MCF 10A (cell line): ENCODE measurements at regions not wholly inside any gene's neighbourhood (a gene's known extent, or its start where the extent isn't known, plus 50 kb on each side); places are given as distances from the start of the nearest gene placed in this dataset.

Experiments used
- BruUV-seq: library from RNA; stranded (reverse); fragments of 400-500 nt; replicated peaks from 2 replicates; lab custom pipeline; 2021; lab: Mats Ljungman, UMichigan
- CTCF ChIA-PET: fragments of 300-600 bp; sonication (Branson Sonifier 250); formaldehyde crosslinking; extraction: SDS; loops from one replicate; lab custom pipeline; 2021; ENCODE audit warnings: antibody characterized with exemption, inconsistent platforms; lab: Yijun Ruan, JAX
- POLR2A ChIA-PET: fragments of 300-600, 350-650 bp; sonication (Branson Sonifier 250); formaldehyde crosslinking; extraction: SDS; loops from one replicate; lab custom pipeline; 2020; ENCODE audit warnings: antibody characterized with exemption, inconsistent platforms; lab: Yijun Ruan, JAX
- DNase-seq: peaks from one replicate; pipeline ENCODE4 v3.0.0-alpha.2; 2018; ENCODE audit not compliant: unreplicated experiment
- H3K27ac Mint-ChIP-seq: one replicate; pipeline ENCODE4 v1.8.0; 2022; ENCODE audit warnings: mild to moderate bottlenecking, low read depth, mixed read lengths; ENCODE audit not compliant: unreplicated experiment
- H3K27me3 Mint-ChIP-seq: one replicate; pipeline ENCODE4 v1.8.0; 2022; ENCODE audit warnings: mixed read lengths; ENCODE audit not compliant: insufficient read depth, unreplicated experiment
- H3K36me3 Mint-ChIP-seq: one replicate; pipeline ENCODE4 v1.8.0; 2022; ENCODE audit warnings: mild to moderate bottlenecking, moderate library complexity, mixed read lengths; ENCODE audit not compliant: insufficient read depth, unreplicated experiment
- H3K4me1 Mint-ChIP-seq: one replicate; pipeline ENCODE4 v1.8.0; 2022; ENCODE audit warnings: mixed read lengths; ENCODE audit not compliant: insufficient read depth, unreplicated experiment
- H3K4me3 Mint-ChIP-seq: one replicate; pipeline ENCODE4 v1.8.0; 2022; ENCODE audit warnings: mild to moderate bottlenecking, moderate library complexity, mixed read lengths; ENCODE audit not compliant: unreplicated experiment
- H3K9me3 Mint-ChIP-seq: one replicate; pipeline ENCODE4 v1.8.0; 2022; ENCODE audit warnings: mixed read lengths; ENCODE audit not compliant: unreplicated experiment
- intact Hi-C: fragments of 100-400 bp; cut with micrococcal nuclease; formaldehyde crosslinking; loops from 2 replicates; pipeline ENCODE4 v1.14.1; 2022
- TF ChIP-seq, protein P1 (sequence below): fragments of 200-600 bp; IDR thresholded peaks from one replicate; pipeline ENCODE4 v1.8.0; 2022; ENCODE audit warnings: antibody characterized with exemption, mild to moderate bottlenecking; ENCODE audit not compliant: unreplicated experiment

DNA sequence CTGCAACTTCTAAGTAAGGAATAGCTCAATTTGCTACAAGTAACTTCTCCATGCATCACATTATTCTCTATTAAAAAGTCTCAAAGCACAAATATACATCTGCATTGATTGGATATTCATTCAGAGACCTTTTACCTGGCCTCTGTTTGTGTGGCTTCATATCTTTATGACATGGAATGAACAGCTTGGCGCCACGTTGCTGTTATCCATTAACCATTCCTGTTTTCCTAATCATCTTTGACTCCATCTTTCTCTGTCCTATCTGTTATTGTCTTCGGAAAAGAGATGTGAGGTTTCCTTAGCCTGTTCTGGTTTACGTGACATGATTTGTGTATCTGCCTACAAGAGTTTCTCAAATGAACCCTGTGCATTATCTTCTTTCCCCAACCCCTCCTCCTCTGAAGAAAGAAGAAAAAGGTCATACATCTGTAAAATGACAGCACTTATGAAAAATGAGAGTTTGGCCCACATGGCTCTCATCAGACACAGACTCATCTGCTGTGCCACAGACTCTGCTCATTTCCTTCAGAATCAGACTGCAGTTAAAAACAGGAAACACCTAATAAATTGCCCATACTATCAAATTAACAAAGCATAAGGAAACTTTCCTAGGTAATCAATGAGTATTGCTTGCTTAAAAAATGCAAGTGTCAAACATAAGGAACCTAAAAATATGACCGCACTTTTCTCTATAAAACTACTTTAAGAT lies 347.6 kb upstream of the FAM241A start:
- POLR2A ChIA-PET, result interaction anchor here (1.4 kb wide), 1 partner anchor 15 kb away, joined by 3 read pairs; no protein-coding TSS in a partner anchor
- H3K4me1 Mint-ChIP-seq, result no peaks in the 10 kb centered on the region
- TF ChIP-seq, protein P1, sequence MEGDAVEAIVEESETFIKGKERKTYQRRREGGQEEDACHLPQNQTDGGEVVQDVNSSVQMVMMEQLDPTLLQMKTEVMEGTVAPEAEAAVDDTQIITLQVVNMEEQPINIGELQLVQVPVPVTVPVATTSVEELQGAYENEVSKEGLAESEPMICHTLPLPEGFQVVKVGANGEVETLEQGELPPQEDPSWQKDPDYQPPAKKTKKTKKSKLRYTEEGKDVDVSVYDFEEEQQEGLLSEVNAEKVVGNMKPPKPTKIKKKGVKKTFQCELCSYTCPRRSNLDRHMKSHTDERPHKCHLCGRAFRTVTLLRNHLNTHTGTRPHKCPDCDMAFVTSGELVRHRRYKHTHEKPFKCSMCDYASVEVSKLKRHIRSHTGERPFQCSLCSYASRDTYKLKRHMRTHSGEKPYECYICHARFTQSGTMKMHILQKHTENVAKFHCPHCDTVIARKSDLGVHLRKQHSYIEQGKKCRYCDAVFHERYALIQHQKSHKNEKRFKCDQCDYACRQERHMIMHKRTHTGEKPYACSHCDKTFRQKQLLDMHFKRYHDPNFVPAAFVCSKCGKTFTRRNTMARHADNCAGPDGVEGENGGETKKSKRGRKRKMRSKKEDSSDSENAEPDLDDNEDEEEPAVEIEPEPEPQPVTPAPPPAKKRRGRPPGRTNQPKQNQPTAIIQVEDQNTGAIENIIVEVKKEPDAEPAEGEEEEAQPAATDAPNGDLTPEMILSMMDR, result no peak
- H3K27ac Mint-ChIP-seq, result no peak overlapping the region
- intact Hi-C loops, result no loop called here
- CTCF ChIA-PET, result interaction anchor here (0.6 to 1.1 kb wide), 4 partner anchors 55 to 1738 kb away, joined by 3 to 4 read pairs (median 3); no protein-coding TSS in a partner anchor
- no peaks in the 10 kb centered on the region for H3K36me3 Mint-ChIP-seq
- DNase-seq, result no peak
- H3K9me3 Mint-ChIP-seq, result no peaks in the 10 kb centered on the region
- no TSS peak for BruUV-seq
- H3K27me3 Mint-ChIP-seq, result peaks cover 67% of the 10 kb centered on the region
- no peak overlapping the region for H3K4me3 Mint-ChIP-seq

DNA sequence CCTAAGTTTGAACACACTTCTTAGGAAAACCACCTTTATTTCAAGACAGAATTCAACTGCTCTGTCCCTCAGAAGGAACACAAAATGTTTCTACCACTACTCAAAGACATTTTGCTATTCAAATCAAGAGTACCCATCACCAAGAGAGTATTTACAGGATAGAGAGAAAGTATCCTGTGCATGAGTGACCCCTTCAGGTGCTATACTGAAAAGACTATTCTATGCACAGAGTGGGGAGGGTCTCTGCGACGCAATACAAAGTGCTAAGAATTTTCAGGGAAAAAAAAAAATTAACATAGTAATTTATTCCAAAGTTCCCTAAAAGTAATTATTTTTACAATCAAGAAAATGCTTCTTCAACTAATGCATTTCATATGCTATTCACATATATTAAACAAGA lies 346.4 kb upstream of the FAM241A start:
- no TSS peak for BruUV-seq
- CTCF ChIA-PET, result interaction anchor here (0.6 to 1.1 kb wide), 5 partner anchors 54 to 516 kb away, joined by 3 to 4 read pairs (median 3); no protein-coding TSS in a partner anchor
- H3K27ac Mint-ChIP-seq, result no peak overlapping the region
- peak; percentile 25 for DNase-seq
- POLR2A ChIA-PET, result interaction anchor here (1.4 kb wide), 1 partner anchor 16 kb away, joined by 3 read pairs; no protein-coding TSS in a partner anchor
- TF ChIP-seq, protein P1, result peak; percentile 29
- no peaks in the 10 kb centered on the region for H3K36me3 Mint-ChIP-seq
- no peaks in the 10 kb centered on the region for H3K4me1 Mint-ChIP-seq
- intact Hi-C loops, result loop anchor here (1.0 kb wide), 1 partner anchor 157 kb away; no protein-coding TSS in a partner anchor
- H3K27me3 Mint-ChIP-seq, result peaks cover 71% of the 10 kb centered on the region
- H3K9me3 Mint-ChIP-seq, result no peaks in the 10 kb centered on the region
- H3K4me3 Mint-ChIP-seq, result no peak overlapping the region

DNA sequence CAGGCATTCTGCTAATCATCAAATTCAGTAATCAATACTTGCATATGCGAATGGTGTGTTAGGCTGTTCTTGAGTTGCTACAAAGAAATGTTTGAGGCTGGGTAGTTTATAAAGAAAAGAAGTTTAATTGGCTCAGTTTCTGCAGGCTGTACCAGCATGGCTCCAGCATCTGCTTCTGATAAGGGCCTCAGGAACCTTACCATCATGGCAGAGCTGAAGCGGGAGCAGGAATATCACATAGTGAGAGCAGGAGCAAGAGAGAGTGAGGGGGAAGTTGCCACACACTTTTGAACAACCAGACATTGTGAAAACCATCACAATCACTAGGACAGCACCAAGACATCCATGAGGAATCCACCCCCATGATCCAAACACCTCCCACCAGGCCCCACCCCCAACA lies 344.7 kb upstream of the FAM241A start:
- ChIA-PET POLR2A (no interaction called here), CTCF (interaction anchor here (0.5 to 1.6 kb wide), 2 partner anchors 143 to 159 kb away, joined by 3 to 5 read pairs; no protein-coding TSS in a partner anchor)
- Mint-ChIP-seq H3K4me1 (no peaks in the 10 kb centered on the region), H3K27me3 (peaks cover 69% of the 10 kb centered on the region), H3K27ac (no peak overlapping the region), H3K36me3 (no peaks in the 10 kb centered on the region), H3K4me3 (no peak overlapping the region), H3K9me3 (no peaks in the 10 kb centered on the region)
- no peak for DNase-seq
- TF ChIP-seq, protein P1, result no peak
- intact Hi-C loops, result no loop called here
- BruUV-seq, result no TSS peak

DNA sequence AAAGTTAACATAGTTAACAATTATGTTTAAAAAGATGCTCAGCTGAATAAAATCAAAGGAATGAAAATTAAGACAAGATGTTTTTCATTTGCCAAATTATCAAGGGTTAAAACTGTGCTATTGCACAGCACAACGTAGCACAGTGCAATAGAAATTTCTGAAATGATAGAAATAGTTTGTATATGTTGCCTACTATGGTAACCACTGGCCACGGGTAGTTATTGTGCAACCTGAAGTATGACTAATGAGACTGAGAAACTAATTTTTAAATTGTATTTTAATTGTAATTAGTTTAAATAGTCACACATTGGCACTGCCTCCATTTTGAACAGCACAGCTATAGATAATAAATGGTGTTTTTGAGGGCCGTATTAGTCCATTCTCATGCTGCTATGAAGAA lies 343.1 kb upstream of the FAM241A start:
- Mint-ChIP-seq H3K4me3 (no peak overlapping the region), H3K4me1 (no peaks in the 10 kb centered on the region), H3K27ac (no peak overlapping the region), H3K27me3 (peaks cover 64% of the 10 kb centered on the region), H3K9me3 (no peaks in the 10 kb centered on the region), H3K36me3 (no peaks in the 10 kb centered on the region)
- POLR2A ChIA-PET, result no interaction called here
- peak; percentile 34 for DNase-seq
- no TSS peak for BruUV-seq
- CTCF ChIA-PET, result no interaction called here
- intact Hi-C loops, result no loop called here
- TF ChIP-seq, protein P1, result no peak
